ENCODE measurements at regions not wholly inside any gene's neighbourhood (a gene's known extent, or its start where the extent isn't known, plus 50 kb on each side); places are given as distances from the start of the nearest gene placed in this dataset.

DNA sequence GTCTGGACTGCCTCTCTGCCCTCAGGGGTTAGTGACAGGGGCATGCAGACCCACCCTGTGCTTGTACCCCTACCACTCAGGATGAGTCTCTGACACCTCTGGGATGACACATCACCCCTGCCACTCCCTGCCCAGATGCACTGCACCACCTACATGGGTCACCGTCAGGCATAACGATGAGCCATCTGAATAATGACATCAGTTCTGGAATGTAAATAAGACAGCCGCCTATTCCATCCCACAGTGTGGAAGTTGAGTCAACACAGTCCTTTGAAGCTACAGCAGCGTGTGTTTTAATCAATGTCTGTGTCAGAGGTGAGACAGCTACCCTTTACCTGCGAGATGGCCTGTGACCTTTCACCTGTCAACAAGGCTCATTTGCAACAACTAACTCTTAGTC is 268.7 kb upstream of the ARRDC4 start:
- TF ChIP-seq CTCF (IDR thresholded peaks at IDR 0.05; ENCODE audit: low read depth, low read length, missing control alignments): no peak
- no peaks in the 10 kb centered on the region for H3K27me3 ChIP-seq (replicated peaks)
- in situ Hi-C loops (cut with HindIII; ENCODE audit: low pct_ligation_motif_present, low sequenced_read_pairs): no loop called here
- no peak overlapping the region for H3K27ac ChIP-seq
- no peaks in the 10 kb centered on the region for H3K36me3 ChIP-seq (replicated peaks)
- no peak for DNase-seq
- H3K4me3 ChIP-seq (ENCODE audit: low read depth, low read length): no peak overlapping the region

GRCh38 chr15:97692301-97693015 is 268.0 kb upstream of the ARRDC4 start:
- no peaks in the 10 kb centered on the region for H3K27me3 ChIP-seq (replicated peaks)
- H3K27ac ChIP-seq: no peak overlapping the region
- TF ChIP-seq CTCF (IDR thresholded peaks at IDR 0.05; ENCODE audit: low read depth, low read length, missing control alignments): no peak
- no peaks in the 10 kb centered on the region for H3K36me3 ChIP-seq (replicated peaks)
- DNase-seq: no peak
- in situ Hi-C loops (cut with HindIII; ENCODE audit: low pct_ligation_motif_present, low sequenced_read_pairs): no loop called here
- H3K4me3 ChIP-seq (ENCODE audit: low read depth, low read length): no peak overlapping the region

GRCh38 chr15:97694456-97694855 is 266.0 kb upstream of the ARRDC4 start:
- in situ Hi-C loops (cut with HindIII; ENCODE audit: low pct_ligation_motif_present, low sequenced_read_pairs): no loop called here
- TF ChIP-seq CTCF (IDR thresholded peaks at IDR 0.05; ENCODE audit: low read depth, low read length, missing control alignments): no peak
- Histone ChIP-seq H3K4me3 (ENCODE audit: low read depth, low read length) (no peak overlapping the region), H3K27ac (no peak overlapping the region), H3K27me3 (replicated peaks) (no peaks in the 10 kb centered on the region), H3K36me3 (replicated peaks) (no peaks in the 10 kb centered on the region)
- DNase-seq: no peak

DNA sequence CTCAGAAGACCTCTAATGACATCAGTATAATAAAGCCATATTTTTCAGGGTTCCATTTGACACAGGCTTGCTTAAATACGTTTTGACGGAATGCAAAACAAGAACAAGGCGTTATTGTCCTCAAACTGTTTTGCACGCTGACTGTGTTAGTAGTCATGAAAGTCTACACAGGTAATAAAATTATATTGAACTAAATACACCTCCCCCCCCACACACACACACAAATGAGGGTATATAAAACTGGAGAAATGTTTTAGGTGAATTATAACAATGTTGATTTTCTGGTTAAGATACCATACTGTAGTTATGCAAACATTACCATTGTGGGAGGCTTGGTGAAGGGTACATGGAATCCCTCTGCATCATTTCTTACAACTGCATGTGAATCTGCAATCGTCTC is 257.1 kb upstream of the ARRDC4 start:
- TF ChIP-seq CTCF (IDR thresholded peaks at IDR 0.05; ENCODE audit: low read depth, low read length, missing control alignments): no peak
- Histone ChIP-seq H3K27ac (no peak overlapping the region), H3K27me3 (replicated peaks) (no peaks in the 10 kb centered on the region), H3K36me3 (replicated peaks) (no peaks in the 10 kb centered on the region), H3K4me3 (ENCODE audit: low read depth, low read length) (no peak overlapping the region)
- in situ Hi-C loops (cut with HindIII; ENCODE audit: low pct_ligation_motif_present, low sequenced_read_pairs): no loop called here
- no peak for DNase-seq

GRCh38 chr15:97706059-97706458 is 254.4 kb upstream of the ARRDC4 start:
- no peak for DNase-seq
- TF ChIP-seq CTCF (IDR thresholded peaks at IDR 0.05; ENCODE audit: low read depth, low read length, missing control alignments): no peak
- Histone ChIP-seq H3K36me3 (replicated peaks) (no peaks in the 10 kb centered on the region), H3K4me3 (ENCODE audit: low read depth, low read length) (no peak overlapping the region), H3K27ac (no peak overlapping the region), H3K27me3 (replicated peaks) (no peaks in the 10 kb centered on the region)
- in situ Hi-C loops (cut with HindIII; ENCODE audit: low pct_ligation_motif_present, low sequenced_read_pairs): no loop called here

DNA sequence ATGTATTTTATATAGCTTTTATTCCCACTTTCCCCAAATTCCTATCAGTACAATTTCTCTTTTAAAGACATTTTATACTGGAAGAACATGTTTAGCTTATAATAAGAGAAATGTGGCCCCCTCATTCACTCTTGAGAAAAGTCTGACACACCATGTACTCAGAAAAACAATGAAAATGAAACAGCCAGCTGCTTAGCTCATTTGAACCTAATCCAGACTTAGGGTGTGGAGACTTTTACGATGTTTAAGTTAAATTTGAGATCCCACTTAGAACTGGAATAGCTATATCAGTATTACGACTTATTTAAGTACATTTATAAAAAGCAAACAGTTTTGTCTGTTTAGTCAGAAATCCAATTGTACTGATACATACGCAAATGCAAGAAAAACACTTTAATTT is 252.3 kb upstream of the ARRDC4 start:
- H3K36me3 ChIP-seq (replicated peaks): no peaks in the 10 kb centered on the region
- no peak for DNase-seq
- H3K27ac ChIP-seq: no peak overlapping the region
- no peak overlapping the region for H3K4me3 ChIP-seq (ENCODE audit: low read depth, low read length)
- H3K27me3 ChIP-seq (replicated peaks): no peaks in the 10 kb centered on the region
- in situ Hi-C loops (cut with HindIII; ENCODE audit: low pct_ligation_motif_present, low sequenced_read_pairs): no loop called here
- no peak for TF ChIP-seq CTCF (IDR thresholded peaks at IDR 0.05; ENCODE audit: low read depth, low read length, missing control alignments)

All from brain microvascular endothelial cell (primary cell).